ENCODE measurements at regions not wholly inside any gene's neighbourhood (a gene's known extent, or its start where the extent isn't known, plus 50 kb on each side); places are given as distances from the start of the nearest gene placed in this dataset.

DNA sequence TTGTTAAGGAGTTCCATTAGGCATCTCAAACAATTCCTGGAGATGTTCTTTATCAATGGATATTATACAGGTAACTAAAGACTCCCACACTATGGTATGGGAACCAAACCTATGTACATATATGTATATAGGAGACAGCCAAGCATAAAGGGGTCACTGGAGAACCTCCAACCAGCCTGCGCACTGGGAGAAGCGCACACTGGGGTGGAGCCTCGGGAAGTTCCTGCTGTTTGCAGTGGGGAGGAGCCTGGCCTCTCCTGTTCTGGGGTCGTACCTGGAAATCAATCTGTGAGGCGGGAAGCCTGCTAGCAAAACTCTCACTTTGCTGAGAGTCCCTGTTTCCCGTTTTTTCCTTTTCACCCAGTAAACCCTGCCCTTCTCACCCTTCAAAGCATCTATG, 83.1 kb upstream of the CREB1 start:
- TF ChIP-seq ZNF274 (IDR thresholded peaks at IDR 0.05; ENCODE audit: low read depth, low read length): no peak
- TF ChIP-seq YY1 (IDR thresholded peaks at IDR 0.05; ENCODE audit: insufficient read depth, insufficient read length): no peak

All from NT2/D1 (cell line).